Spleen (tissue), 11 donors: ENCODE measurements at regions not wholly inside any gene's neighbourhood (a gene's known extent, or its start where the extent isn't known, plus 50 kb on each side); places are given as distances from the start of the nearest gene placed in this dataset.

ENCODE experiments used
- DNase-seq: peaks from one replicate; pipeline ENCODE4 v3.0.0-alpha.2; 2020
- H3K27ac ChIP-seq, 8 donors: fragments of 200-600 bp; sonication (generic) in 7 of 8; 1 replicate in 4 of 8; 2 replicates in 4 of 8; pipeline versions ENCODE4 v1.5.0 to v1.8.0; 2016 to 2021; ENCODE audit warnings: inconsistent platforms in 4 of 8, mild to moderate bottlenecking in 4 of 8, moderate library complexity in 1 of 8
- H3K27me3 ChIP-seq, 7 donors: fragments of 200-600 bp; sonication (generic) in 6 of 7; replicated peaks in 1 of 7; 1 replicate in 4 of 7; 2 replicates in 3 of 7; pipeline versions ENCODE4 v1.5.0 to v1.8.0; 2016 to 2021; ENCODE audit warnings: inconsistent platforms in 3 of 7, mild to moderate bottlenecking in 1 of 7
- H3K36me3 ChIP-seq, 6 donors: fragments of 200-600 bp; sonication (generic) in 5 of 6; 1 replicate in 4 of 6; 2 replicates in 2 of 6; pipeline versions ENCODE4 v1.5.0 to v1.8.0; 2016 to 2021; ENCODE audit warnings: inconsistent platforms in 2 of 6
- H3K4me1 ChIP-seq, 6 donors: fragments of 200-600 bp; sonication (generic) in 5 of 6; 1 replicate in 3 of 6; 2 replicates in 3 of 6; pipeline versions ENCODE4 v1.5.0 to v1.8.0; 2016 to 2021; ENCODE audit warnings: inconsistent platforms in 3 of 6
- H3K4me3 ChIP-seq, 8 donors: fragments of 200-600 bp; sonication (generic) in 7 of 8; 1 replicate in 4 of 8; 2 replicates in 4 of 8; pipeline versions ENCODE4 v1.5.0 to v1.8.0; 2016 to 2021; ENCODE audit warnings: inconsistent platforms in 4 of 8, mild to moderate bottlenecking in 4 of 8, moderate library complexity in 2 of 8
- H3K9me3 ChIP-seq, 8 donors: fragments of 200-600 bp; sonication (generic) in 7 of 8; 1 replicate in 4 of 8; 2 replicates in 4 of 8; pipeline versions ENCODE4 v1.5.0 to v1.8.0; 2016 to 2021; ENCODE audit warnings: inconsistent platforms in 4 of 8
- CTCF ChIP-seq, 11 experiments: fragments of 200-600 bp in 7 of 11; fragments of 450-650 bp in 4 of 11; sonication (generic) in 4 of 11; IDR thresholded peaks in 8 of 11; conservative IDR thresholded peaks in 3 of 11; 1 replicate in 7 of 11; 2 replicates in 4 of 11; pipeline versions ENCODE4 v1.4.0 to v1.8.0; 2016 to 2021; ENCODE audit warnings: antibody characterized with exemption in 11 of 11, inconsistent platforms in 4 of 11, mild to moderate bottlenecking in 1 of 11
- POLR2A ChIP-seq, 3 donors: fragments of 450-650 bp; IDR thresholded peaks; one replicate each; pipeline ENCODE4 v1.5.1; 2017; ENCODE audit warnings: antibody characterized with exemption in 3 of 3, mild to moderate bottlenecking in 1 of 3
- POLR2AphosphoS5 ChIP-seq, 3 donors: sonication (generic); formaldehyde crosslinking; IDR thresholded peaks; one replicate each; pipeline ENCODE4 v1.5.1; 2017; ENCODE audit warnings: antibody characterized with exemption in 3 of 3
- WGBS, 5 donors: extraction: QIAGEN DNeasy Blood & Tissue Kit in 3 of 5; methylation state at CpG; one replicate each; pipeline versions ENCODE4 v1.1.5 to v1.1.7; 2013 to 2018; 5-methylcytosine and 5-hydroxymethylcytosine counted together
- intact Hi-C: fragments of 100-400 bp; cut with DNase I; formaldehyde crosslinking; loops from one replicate; pipeline ENCODE4 v1.15.0; 2023; ENCODE audit warnings: low total_unique reads
- donor health status: healthy with polysubstance abuse.
- donor health status: DM: no; HTN: no; CAD: no; lungs with moderate emphysema.
- donor health status: DM: no; HTN: no; CAD: no.
- donor health status: Bipolar disorder and iron deficiency.
- donor health status: healthy.
- donor health status: DM: no; HTN: no; CAD: no.
- donor health status: DM: yes; HTN: yes; CAD: no.

GRCh38 chr10:36506261-36506660 lies 619.1 kb upstream of the ANKRD30A start:
- no peaks in the 10 kb centered on the region for H3K9me3 ChIP-seq
- 42 to 65% (median 50%) methylated on average over 4 of the region's 4 CpGs for WGBS, 5 donors
- no peak overlapping the region for H3K27ac ChIP-seq
- no peaks in the 10 kb centered on the region for H3K4me1 ChIP-seq
- H3K36me3 ChIP-seq: no peaks in the 10 kb centered on the region
- DNase-seq: no peak
- H3K27me3 ChIP-seq: no peaks in the 10 kb centered on the region
- no peak overlapping the region for H3K4me3 ChIP-seq
- TF ChIP-seq POLR2A (IDR thresholded peaks at IDR 0.05) (no peak), POLR2AphosphoS5 (IDR thresholded peaks at IDR 0.05) (no peak), CTCF (IDR thresholded peaks at IDR 0.05 in 8 of 11, conservative IDR thresholded peaks at IDR 0.05 in 3 of 11) (no peak)
- intact Hi-C loops: no loop called here

- Histone ChIP-seq H3K27ac (no peak overlapping the region), H3K27me3 (no peaks in the 10 kb centered on the region), H3K9me3 (no peaks in the 10 kb centered on the region), H3K4me3 (no peak overlapping the region), H3K36me3 (no peaks in the 10 kb centered on the region), H3K4me1 (no peaks in the 10 kb centered on the region)
- no peak for TF ChIP-seq CTCF (IDR thresholded peaks at IDR 0.05 in 8 of 11, conservative IDR thresholded peaks at IDR 0.05 in 3 of 11)
- no peak for TF ChIP-seq POLR2A (IDR thresholded peaks at IDR 0.05)
- TF ChIP-seq POLR2AphosphoS5 (IDR thresholded peaks at IDR 0.05): no peak
- DNase-seq: no peak
- WGBS, 5 donors: 68 to 79% (median 77%) methylated on average over 4 of the region's 4 CpGs
- intact Hi-C loops: no loop called here
Measured at GRCh38 chr10:36504758-36505157, 620.6 kb upstream of the ANKRD30A start.

- intact Hi-C loops: no loop called here
- no peak for TF ChIP-seq CTCF (IDR thresholded peaks at IDR 0.05 in 8 of 11, conservative IDR thresholded peaks at IDR 0.05 in 3 of 11)
- TF ChIP-seq POLR2A (IDR thresholded peaks at IDR 0.05): no peak
- no peak for TF ChIP-seq POLR2AphosphoS5 (IDR thresholded peaks at IDR 0.05)
- Histone ChIP-seq H3K4me1 (no peaks in the 10 kb centered on the region), H3K36me3 (no peaks in the 10 kb centered on the region), H3K9me3 (no peaks in the 10 kb centered on the region), H3K27me3 (no peaks in the 10 kb centered on the region), H3K4me3 (no peak overlapping the region), H3K27ac (no peak overlapping the region)
- 79 to 84% (median 81%) methylated on average over 1 of the region's 1 CpG for WGBS, 5 donors
- no peak for DNase-seq
Measured at GRCh38 chr10:36500266-36500665, 625.1 kb upstream of the ANKRD30A start.

- Histone ChIP-seq H3K36me3 (no peaks in the 10 kb centered on the region), H3K27ac (no peak overlapping the region), H3K9me3 (no peaks in the 10 kb centered on the region), H3K4me3 (no peak overlapping the region), H3K4me1 (no peaks in the 10 kb centered on the region), H3K27me3 (no peaks in the 10 kb centered on the region)
- DNase-seq: no peak
- intact Hi-C loops: no loop called here
- 68 to 84% (median 72%) methylated on average over 1 of the region's 1 CpG for WGBS, 5 donors
- TF ChIP-seq POLR2A (IDR thresholded peaks at IDR 0.05): no peak
- no peak for TF ChIP-seq CTCF (IDR thresholded peaks at IDR 0.05 in 8 of 11, conservative IDR thresholded peaks at IDR 0.05 in 3 of 11)
- no peak for TF ChIP-seq POLR2AphosphoS5 (IDR thresholded peaks at IDR 0.05)
Measured at GRCh38 chr10:36499693-36500092, 625.7 kb upstream of the ANKRD30A start.
